GM12878 (cell line): ENCODE measurements at regions not wholly inside any gene's neighbourhood (a gene's known extent, or its start where the extent isn't known, plus 50 kb on each side); places are given as distances from the start of the nearest gene placed in this dataset.

ENCODE experiments used
- ATAC-seq: fragments of 200-7000 bp; cut with Tn5 transposase; 3 replicates; pipeline ENCODE4 v1.9.1; 2020; ENCODE audit warnings: mild to moderate bottlenecking, moderate library complexity
- BruUV-seq: library from RNA; stranded (reverse); fragments of 400-500 nt; replicated peaks from 2 replicates; lab custom pipeline; 2021; lab: Mats Ljungman, UMichigan
- CTCF ChIA-PET: fragments of 300-600 bp; sonication (Branson Sonifier 250); formaldehyde crosslinking; extraction: SDS; loops from one replicate; lab custom pipeline; 2021; ENCODE audit warnings: inconsistent platforms; lab: Yijun Ruan, JAX
- POLR2A ChIA-PET: fragments of 350-600 bp; formaldehyde crosslinking; extraction: SDS; loops from one replicate; lab custom pipeline; 2021; ENCODE audit warnings: inconsistent platforms; lab: Charles Lee
- RAD21 ChIA-PET: fragments of 300-600 bp; sonication (Branson Sonifier 250); formaldehyde crosslinking; loops from one replicate; lab custom pipeline; 2023; ENCODE audit warnings: antibody characterized with exemption; ENCODE audit not compliant: unreplicated experiment; lab: Charles Lee
- SMC1A ChIA-PET: fragments of 300-600 bp; sonication (Branson Sonifier 250); formaldehyde crosslinking; loops from one replicate; lab custom pipeline; 2023; ENCODE audit not compliant: unreplicated experiment, uncharacterized antibody; lab: Charles Lee
- DNase-seq: peaks from one replicate; pipeline ENCODE4 v3.0.0-alpha.2; 2011; ENCODE audit warnings: low read depth, low spot score
- FAIRE-seq: peaks from 3 replicates; lab custom pipeline; 2011; peaks lifted over from hg19 to GRCh38; lab: Jason Lieb, UNC
- H2AFZ ChIP-seq: 2 replicates; pipeline ENCODE4 v1.6.0; 2011; ENCODE audit warnings: low read depth, low read length, control low read depth; ENCODE audit not compliant: control insufficient read depth
- H3K27ac ChIP-seq: 2 replicates; pipeline ENCODE4 v1.5.1; 2011; ENCODE audit warnings: control low read depth; ENCODE audit not compliant: control insufficient read depth, insufficient read depth
- H3K27me3 ChIP-seq, 2 experiments: replicated peaks in 1 of 2; 2 replicates each; pipeline versions ENCODE4 v1.6.0 to v1.6.1; 2011; ENCODE audit warnings: low read length in 1 of 2; ENCODE audit not compliant: control insufficient read depth in 2 of 2, insufficient read depth in 2 of 2
- H3K36me3 ChIP-seq, 2 experiments: 2 replicates each; pipeline ENCODE4 v1.5.1; 2011; ENCODE audit warnings: low read length in 1 of 2; ENCODE audit not compliant: control insufficient read depth in 2 of 2, insufficient read depth in 2 of 2
- H3K4me1 ChIP-seq: 2 replicates; pipeline ENCODE4 v1.6.1; 2011; ENCODE audit warnings: mild to moderate bottlenecking, low read length, moderate library complexity, mixed read lengths; ENCODE audit not compliant: control insufficient read depth, insufficient read depth
- H3K4me2 ChIP-seq: 2 replicates; pipeline ENCODE4 v1.6.0; 2011; ENCODE audit warnings: control low read depth; ENCODE audit not compliant: control insufficient read depth, insufficient read depth
- H3K4me3 ChIP-seq: fragments of 200-600 bp; sonication (generic); 2 replicates; pipeline ENCODE4 v1.5.1; 2016
- H3K79me2 ChIP-seq: 2 replicates; pipeline ENCODE4 v1.6.0; 2011; ENCODE audit warnings: low read length; ENCODE audit not compliant: control insufficient read depth, insufficient read depth
- H3K9ac ChIP-seq: 2 replicates; pipeline ENCODE4 v1.8.0; 2011; ENCODE audit warnings: low read length, control low read depth, mixed read lengths; ENCODE audit not compliant: control insufficient read depth, insufficient read depth
- H3K9me3 ChIP-seq: replicated peaks from 3 replicates; pipeline ENCODE4 v1.5.1; 2011; ENCODE audit warnings: mild to moderate bottlenecking, low read length; ENCODE audit not compliant: control insufficient read depth, insufficient read depth
- H4K20me1 ChIP-seq: 2 replicates; pipeline ENCODE4 v1.6.0; 2011; ENCODE audit not compliant: control insufficient read depth, insufficient read depth
- BHLHE40 ChIP-seq, 2 experiments: fragments of 450-650 bp in 1 of 2; IDR thresholded peaks; 2 replicates each; pipeline ENCODE4 v1.6.1; 2011 to 2017; ENCODE audit warnings: low read depth in 2 of 2, borderline replicate concordance in 1 of 2, improper control_type of control experiment in 1 of 2, low read length in 1 of 2, mild to moderate bottlenecking in 1 of 2
- EP300 ChIP-seq, 2 experiments: fragments of 150-350 bp in 1 of 2; IDR thresholded peaks; 2 replicates each; pipeline ENCODE4 v1.6.1; 2011 to 2012; ENCODE audit warnings: low read depth in 2 of 2, low read length in 2 of 2, borderline replicate concordance in 1 of 2, improper control_type of control experiment in 1 of 2, inconsistent platforms in 1 of 2; ENCODE audit not compliant: control insufficient read depth in 1 of 2
- FOXM1 ChIP-seq: IDR thresholded peaks from 2 replicates; pipeline ENCODE4 v1.6.1; 2012; ENCODE audit warnings: low read depth, mild to moderate bottlenecking, inconsistent platforms, low read length, moderate library complexity
- IKZF1 ChIP-seq: fragments of 450-650 bp; conservative IDR thresholded peaks from 2 replicates; pipeline ENCODE4 v1.6.1; 2017; ENCODE audit warnings: antibody characterized with exemption, mild to moderate bottlenecking
- IKZF2 ChIP-seq, 2 experiments: fragments of 450-650 bp; IDR thresholded peaks; 2 replicates each; pipeline ENCODE4 v1.6.1; 2017; ENCODE audit warnings: mild to moderate bottlenecking in 2 of 2, moderate library complexity in 2 of 2
- MTA2 ChIP-seq: fragments of 450-650 bp; IDR thresholded peaks from 2 replicates; pipeline ENCODE4 v1.6.1; 2016; ENCODE audit warnings: low read depth, mild to moderate bottlenecking, moderate library complexity
- NFIC ChIP-seq: IDR thresholded peaks from 2 replicates; pipeline ENCODE4 v1.6.1; 2012; ENCODE audit warnings: low read depth, mild to moderate bottlenecking, inconsistent platforms, low read length, moderate library complexity
- RAD21 ChIP-seq: IDR thresholded peaks from 2 replicates; pipeline ENCODE4 v1.6.1; 2011; ENCODE audit warnings: mild to moderate bottlenecking, low read depth, low read length, moderate library complexity; ENCODE audit not compliant: insufficient read depth
- RUNX3 ChIP-seq: IDR thresholded peaks from 2 replicates; pipeline ENCODE4 v1.6.1; 2012; ENCODE audit warnings: low read length, inconsistent platforms
- SP1 ChIP-seq: IDR thresholded peaks from one replicate; pipeline ENCODE4 v1.6.1; 2011; ENCODE audit warnings: low read depth, low read length
- ZNF217 ChIP-seq: fragments of 450-650 bp; IDR thresholded peaks from 2 replicates; pipeline ENCODE4 v1.6.1; 2017; ENCODE audit warnings: antibody characterized with exemption, mild to moderate bottlenecking
- WGBS: methylation state at CpG from one replicate; pipeline ENCODE4 v1.1.6; 2016; ENCODE audit warnings: low lambda C conversion rate; ENCODE audit not compliant: insufficient replicate concordance, insufficient coverage; ENCODE audit errors: missing lambda C conversion rate; 5-methylcytosine and 5-hydroxymethylcytosine counted together
- in situ Hi-C: fragments of 300-500 bp; cut with MboI; formaldehyde crosslinking; loops from 9 replicates; pipeline ENCODE4 v1.14.3; 2018; ENCODE audit warnings: mixed read lengths
- intact Hi-C: fragments of 100-400 bp; cut with micrococcal nuclease; formaldehyde crosslinking; loops from one replicate; pipeline ENCODE4 v1.14.2; 2022; ENCODE audit not compliant: unreplicated experiment
- TF ChIP-seq, protein P1 (sequence below): IDR thresholded peaks from 2 replicates; pipeline ENCODE4 v1.6.1; 2011; ENCODE audit warnings: borderline replicate concordance, low read depth, mild to moderate bottlenecking, moderate library complexity, low read length; ENCODE audit not compliant: insufficient read depth, poor library complexity, severe bottlenecking
- TF ChIP-seq, protein P2 (sequence below): fragments of 450-650 bp; IDR thresholded peaks from 2 replicates; pipeline ENCODE4 v1.6.1; 2017; ENCODE audit warnings: low read depth, mild to moderate bottlenecking, moderate library complexity

GRCh38 chr4:138409670-138410069 lies 167.5 kb upstream of the SLC7A11 start:
- RAD21 ChIA-PET: interaction anchor here (0.6 to 1.6 kb wide), 2 partner anchors 13 to 227 kb away, joined by 3 to 4 read pairs; no protein-coding TSS in a partner anchor
- no peak overlapping the region for H3K9ac ChIP-seq
- no peaks in the 10 kb centered on the region for H3K27me3 ChIP-seq
- 12% methylated on average over 3 of the region's 3 CpGs for WGBS
- TF ChIP-seq FOXM1 (0 out of 2 replicates have a peak, but pooled peaks have one; percentile 17), ZNF217 (peak; percentile 40; the same call in 1 of the 2 replicates), IKZF2 (IDR thresholded peaks at IDR 0.05) (peak in 1 of 2 experiments; percentile 13; a peak in 1 of 4 replicates), NFIC (peak; percentile 45; the same call in 1 of the 2 replicates), SP1 (no peak), RAD21 (no peak), EP300 (IDR thresholded peaks at IDR 0.05; ENCODE audit: borderline replicate concordance in 1 of 2, control insufficient read depth in 1 of 2, low read depth in 2 of 2, low read length in 2 of 2) (peak in 1 of 2 experiments; percentile 53; a peak in 1 of 4 replicates), RUNX3 (peak; percentile 50), IKZF1 (peak; percentile 20; the same call in 1 of the 2 replicates), MTA2 (peak; percentile 35; the same call in 1 of the 2 replicates), BHLHE40 (IDR thresholded peaks at IDR 0.05; ENCODE audit: borderline replicate concordance in 1 of 2, low read depth in 2 of 2, low read length in 1 of 2) (peak in 1 of 2 experiments; percentile 35; a peak in 1 of 4 replicates)
- TF ChIP-seq, protein P1, sequence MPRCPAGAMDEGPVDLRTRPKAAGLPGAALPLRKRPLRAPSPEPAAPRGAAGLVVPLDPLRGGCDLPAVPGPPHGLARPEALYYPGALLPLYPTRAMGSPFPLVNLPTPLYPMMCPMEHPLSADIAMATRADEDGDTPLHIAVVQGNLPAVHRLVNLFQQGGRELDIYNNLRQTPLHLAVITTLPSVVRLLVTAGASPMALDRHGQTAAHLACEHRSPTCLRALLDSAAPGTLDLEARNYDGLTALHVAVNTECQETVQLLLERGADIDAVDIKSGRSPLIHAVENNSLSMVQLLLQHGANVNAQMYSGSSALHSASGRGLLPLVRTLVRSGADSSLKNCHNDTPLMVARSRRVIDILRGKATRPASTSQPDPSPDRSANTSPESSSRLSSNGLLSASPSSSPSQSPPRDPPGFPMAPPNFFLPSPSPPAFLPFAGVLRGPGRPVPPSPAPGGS: no peak
- TF ChIP-seq, protein P2, sequence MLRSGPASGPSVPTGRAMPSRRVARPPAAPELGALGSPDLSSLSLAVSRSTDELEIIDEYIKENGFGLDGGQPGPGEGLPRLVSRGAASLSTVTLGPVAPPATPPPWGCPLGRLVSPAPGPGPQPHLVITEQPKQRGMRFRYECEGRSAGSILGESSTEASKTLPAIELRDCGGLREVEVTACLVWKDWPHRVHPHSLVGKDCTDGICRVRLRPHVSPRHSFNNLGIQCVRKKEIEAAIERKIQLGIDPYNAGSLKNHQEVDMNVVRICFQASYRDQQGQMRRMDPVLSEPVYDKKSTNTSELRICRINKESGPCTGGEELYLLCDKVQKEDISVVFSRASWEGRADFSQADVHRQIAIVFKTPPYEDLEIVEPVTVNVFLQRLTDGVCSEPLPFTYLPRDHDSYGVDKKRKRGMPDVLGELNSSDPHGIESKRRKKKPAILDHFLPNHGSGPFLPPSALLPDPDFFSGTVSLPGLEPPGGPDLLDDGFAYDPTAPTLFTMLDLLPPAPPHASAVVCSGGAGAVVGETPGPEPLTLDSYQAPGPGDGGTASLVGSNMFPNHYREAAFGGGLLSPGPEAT: peak; percentile 59; the same call in 1 of the 2 replicates
- H4K20me1 ChIP-seq: no peaks in the 10 kb centered on the region
- H2AFZ ChIP-seq: no peak overlapping the region; the same call in 1 of the 2 replicates
- no TSS peak for BruUV-seq
- no peaks in the 10 kb centered on the region for H3K79me2 ChIP-seq
- in situ Hi-C loops (no loop called here), intact Hi-C loops (loop anchor here (5.0 kb wide), 3 partner anchors 217 to 767 kb away; no protein-coding TSS in a partner anchor)
- CTCF ChIA-PET: no interaction called here
- H3K4me3 ChIP-seq: no peak overlapping the region
- no peak for DNase-seq
- no peaks in the 10 kb centered on the region for H3K36me3 ChIP-seq
- SMC1A ChIA-PET: interaction anchor here (1.2 to 2.5 kb wide), 4 partner anchors 15 to 218 kb away, joined by 3 to 7 read pairs (median 4); no protein-coding TSS in a partner anchor
- ATAC-seq: peak; percentile 34
- POLR2A ChIA-PET: no interaction called here
- H3K27ac ChIP-seq: no peak overlapping the region
- H3K9me3 ChIP-seq: no peaks in the 10 kb centered on the region
- peak overlapping the region; percentile 63; the same call in 1 of the 2 replicates for H3K4me2 ChIP-seq
- no peak for FAIRE-seq
- H3K4me1 ChIP-seq: peaks cover 28% of the 10 kb centered on the region
